GM12875 (cell line): ENCODE measurements at regions not wholly inside any gene's neighbourhood (a gene's known extent, or its start where the extent isn't known, plus 50 kb on each side); places are given as distances from the start of the nearest gene placed in this dataset.

ENCODE experiments used
- H3K4me3 ChIP-seq: one replicate; pipeline ENCODE4 v1.5.1; 2011; ENCODE audit warnings: low read depth, low read length, control low read depth
- TF ChIP-seq, protein P1 (sequence below): IDR thresholded peaks from 2 replicates; pipeline ENCODE4 v1.5.1; 2011; ENCODE audit warnings: low read depth, mild to moderate bottlenecking, control low read depth, inconsistent platforms, low read length, moderate library complexity, borderline replicate concordance; ENCODE audit not compliant: insufficient read depth

- no peak overlapping the region for H3K4me3 ChIP-seq
- TF ChIP-seq, protein P1, sequence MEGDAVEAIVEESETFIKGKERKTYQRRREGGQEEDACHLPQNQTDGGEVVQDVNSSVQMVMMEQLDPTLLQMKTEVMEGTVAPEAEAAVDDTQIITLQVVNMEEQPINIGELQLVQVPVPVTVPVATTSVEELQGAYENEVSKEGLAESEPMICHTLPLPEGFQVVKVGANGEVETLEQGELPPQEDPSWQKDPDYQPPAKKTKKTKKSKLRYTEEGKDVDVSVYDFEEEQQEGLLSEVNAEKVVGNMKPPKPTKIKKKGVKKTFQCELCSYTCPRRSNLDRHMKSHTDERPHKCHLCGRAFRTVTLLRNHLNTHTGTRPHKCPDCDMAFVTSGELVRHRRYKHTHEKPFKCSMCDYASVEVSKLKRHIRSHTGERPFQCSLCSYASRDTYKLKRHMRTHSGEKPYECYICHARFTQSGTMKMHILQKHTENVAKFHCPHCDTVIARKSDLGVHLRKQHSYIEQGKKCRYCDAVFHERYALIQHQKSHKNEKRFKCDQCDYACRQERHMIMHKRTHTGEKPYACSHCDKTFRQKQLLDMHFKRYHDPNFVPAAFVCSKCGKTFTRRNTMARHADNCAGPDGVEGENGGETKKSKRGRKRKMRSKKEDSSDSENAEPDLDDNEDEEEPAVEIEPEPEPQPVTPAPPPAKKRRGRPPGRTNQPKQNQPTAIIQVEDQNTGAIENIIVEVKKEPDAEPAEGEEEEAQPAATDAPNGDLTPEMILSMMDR, result no peak
Observed at GRCh38 chr2:40558761-40559160, 106.9 kb upstream of the SLC8A1 start.

DNA sequence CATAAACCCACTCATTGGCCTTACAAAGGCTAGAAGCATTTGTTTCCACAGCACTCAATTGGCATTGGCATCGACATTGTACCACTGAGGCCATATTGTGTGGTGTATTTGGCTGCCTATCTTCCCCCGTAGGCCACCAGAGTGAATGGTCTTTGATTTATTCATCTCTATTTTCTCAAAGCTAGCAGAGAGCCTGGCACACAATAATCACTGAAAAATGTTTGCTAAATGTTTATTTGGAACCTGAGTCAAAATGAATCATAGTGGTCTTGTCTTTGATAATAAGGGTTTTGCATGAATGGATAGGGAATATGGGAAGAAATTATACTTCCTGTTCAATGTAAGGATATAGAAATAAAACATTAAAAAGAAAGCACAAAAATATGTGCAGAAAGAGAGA, 107.3 kb upstream of the SLC8A1 start:
- TF ChIP-seq, protein P1, result no peak
- H3K4me3 ChIP-seq, result no peak overlapping the region

DNA sequence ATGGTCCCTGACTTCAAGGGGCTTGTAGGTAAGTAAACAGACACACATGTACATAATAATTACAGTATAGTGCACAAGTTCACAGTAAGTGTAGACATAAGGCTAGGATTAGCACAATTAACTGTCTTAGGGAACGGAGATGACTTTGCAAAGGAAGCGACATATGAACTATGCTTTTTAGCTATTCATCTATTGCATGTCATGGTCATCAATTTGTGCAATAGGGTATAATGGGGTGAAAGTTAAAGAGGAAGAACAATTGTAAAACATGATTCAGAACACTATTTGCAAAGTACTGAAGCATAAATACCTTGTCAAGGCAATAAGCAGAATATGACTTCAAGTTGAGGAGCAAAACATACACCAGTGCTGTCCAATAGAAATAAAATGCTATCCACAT, 112.3 kb upstream of the SLC8A1 start:
- TF ChIP-seq, protein P1, result no peak
- no peak overlapping the region for H3K4me3 ChIP-seq

DNA sequence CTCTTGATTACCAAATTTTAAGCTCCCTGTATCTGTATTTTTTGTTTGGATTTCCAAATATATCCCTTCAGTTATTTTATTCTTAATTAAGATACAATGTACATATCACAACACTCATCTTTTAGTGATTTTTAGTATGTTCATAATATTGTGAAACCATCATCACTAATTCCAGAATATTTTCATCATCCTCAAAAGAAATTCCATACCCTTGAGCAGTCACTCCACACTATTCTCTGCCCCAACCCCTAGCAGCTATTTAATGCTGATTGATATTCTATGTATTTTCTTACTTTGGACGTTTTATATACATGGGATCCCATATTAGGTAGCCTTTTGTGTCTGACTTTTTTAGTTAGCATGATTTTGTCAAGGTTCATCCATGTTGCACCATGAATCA, 127.4 kb upstream of the SLC8A1 start:
- TF ChIP-seq, protein P1, result no peak

GRCh38 chr2:40584432-40584831, 132.5 kb upstream of the SLC8A1 start:
- H3K4me3 ChIP-seq, result no peak overlapping the region
- TF ChIP-seq, protein P1, result no peak

More for the DNA sequence above, 127.4 kb upstream of the SLC8A1 start:
- H3K4me3 ChIP-seq, result no peak overlapping the region

- H3K4me3 ChIP-seq, result no peak overlapping the region
- TF ChIP-seq, protein P1, result no peak
Observed at GRCh38 chr2:40591774-40592173, 139.9 kb upstream of the SLC8A1 start.

DNA sequence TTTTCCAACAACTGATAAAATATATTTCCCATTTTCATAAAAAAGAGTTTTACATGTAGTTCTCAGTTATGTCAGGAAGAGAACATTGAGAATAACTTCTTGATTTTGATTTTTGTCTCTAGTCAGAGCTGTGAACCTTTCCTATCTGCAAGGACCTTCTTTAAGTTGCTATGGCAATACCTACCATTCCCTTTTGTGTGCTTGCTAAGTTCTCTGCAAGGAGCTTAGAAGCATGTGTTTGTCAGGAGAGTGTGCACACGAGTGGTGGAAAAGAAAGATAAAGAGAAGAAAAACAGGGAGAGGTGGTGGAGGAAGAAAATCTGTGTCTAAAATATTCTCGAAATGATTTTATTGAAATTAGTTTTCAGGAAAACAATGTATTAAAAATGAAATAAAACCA, 140.3 kb upstream of the SLC8A1 start:
- TF ChIP-seq, protein P1, result no peak
- no peak overlapping the region for H3K4me3 ChIP-seq
